GM19324 (cell line): ENCODE measurements at regions not wholly inside any gene's neighbourhood (a gene's known extent, or its start where the extent isn't known, plus 50 kb on each side); places are given as distances from the start of the nearest gene placed in this dataset.
"Not testable (repeated sequence)": the region's sequence is repeated elsewhere in the genome, so short reads cannot be mapped to it uniquely, and the experiment has no call there.

Experiments
- ATAC-seq: cut with Tn5 transposase; IDR thresholded peaks from one replicate; pipeline ENCODE4 v1.9.1; 2021; ENCODE audit warnings: mild to moderate bottlenecking, moderate library complexity; ENCODE audit not compliant: unreplicated experiment, low FRiP score

GRCh38 chr7:46108272-46108671 lies 187.2 kb upstream of the IGFBP3 start:
- ATAC-seq = no peak

GRCh38 chr7:46107610-46108217 lies 186.6 kb upstream of the IGFBP3 start:
- ATAC-seq = no peak

- ATAC-seq = no peak
These were observed 179.4 kb upstream of the IGFBP3 start for GRCh38 chr7:46100521-46100920.

- no peak for ATAC-seq
These were observed 178.0 kb upstream of the IGFBP3 start for GRCh38 chr7:46099076-46099475.

GRCh38 chr7:46091071-46091470 lies 170.0 kb upstream of the IGFBP3 start:
- no peak for ATAC-seq

- no peak for ATAC-seq
These were observed 168.2 kb upstream of the IGFBP3 start for GRCh38 chr7:46089281-46089680.

GRCh38 chr7:46088486-46088885 lies 167.4 kb upstream of the IGFBP3 start:
- ATAC-seq = not testable (repeated sequence)

GRCh38 chr7:46080595-46081159 lies 159.6 kb upstream of the IGFBP3 start:
- no peak for ATAC-seq

GRCh38 chr7:46079421-46079820 lies 158.3 kb upstream of the IGFBP3 start:
- ATAC-seq = no peak

- no peak for ATAC-seq
These were observed 155.5 kb upstream of the IGFBP3 start for GRCh38 chr7:46076527-46076926.

- no peak for ATAC-seq
These were observed 151.7 kb upstream of the IGFBP3 start for GRCh38 chr7:46072722-46073121.

- no peak for ATAC-seq
These were observed 150.5 kb upstream of the IGFBP3 start for GRCh38 chr7:46071601-46072000.

GRCh38 chr7:46071076-46071475 lies 150.0 kb upstream of the IGFBP3 start:
- no peak for ATAC-seq

- ATAC-seq = no peak
These were observed 147.1 kb upstream of the IGFBP3 start for GRCh38 chr7:46068159-46068558.

GRCh38 chr7:46059308-46060020 lies 138.4 kb upstream of the IGFBP3 start:
- no peak for ATAC-seq

- ATAC-seq = no peak
These were observed 137.2 kb upstream of the IGFBP3 start for GRCh38 chr7:46058086-46058823.

GRCh38 chr7:46054915-46055314 lies 133.8 kb upstream of the IGFBP3 start:
- no peak for ATAC-seq

GRCh38 chr7:46054272-46054671 lies 133.2 kb upstream of the IGFBP3 start:
- ATAC-seq = no peak

- no peak for ATAC-seq
These were observed 126.5 kb upstream of the IGFBP3 start for GRCh38 chr7:46047581-46047980.

GRCh38 chr7:46043338-46043737 lies 122.3 kb upstream of the IGFBP3 start:
- not testable (repeated sequence) for ATAC-seq

GRCh38 chr7:46039813-46040212 lies 118.7 kb upstream of the IGFBP3 start:
- ATAC-seq = not testable (repeated sequence)
